ENCODE measurements at regions not wholly inside any gene's neighbourhood (a gene's known extent, or its start where the extent isn't known, plus 50 kb on each side); places are given as distances from the start of the nearest gene placed in this dataset.
"Not testable (repeated sequence)": the region's sequence is repeated elsewhere in the genome, so short reads cannot be mapped to it uniquely, and the experiment has no call there.

DNA sequence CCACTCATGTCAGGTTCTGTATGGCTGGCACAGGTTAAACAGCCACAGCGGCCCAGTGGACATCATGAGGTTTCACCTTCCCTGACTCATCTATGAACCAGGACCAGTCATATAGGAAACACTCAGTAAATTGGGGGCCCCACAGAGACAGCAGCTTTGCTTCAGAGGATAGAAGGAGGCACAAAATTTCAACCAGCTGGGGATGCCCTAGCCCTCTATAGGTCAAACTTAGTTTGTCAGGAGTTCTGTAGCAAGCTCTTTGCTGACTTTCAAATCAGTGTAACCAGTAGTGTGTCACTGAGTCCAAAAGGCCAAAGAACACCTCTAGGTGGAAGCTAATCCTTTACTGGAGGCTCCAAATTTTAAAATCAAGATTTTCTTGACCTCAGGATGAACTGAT lies 4157.8 kb upstream of the TPTE start:
- not testable (repeated sequence) for DNase-seq

DNA sequence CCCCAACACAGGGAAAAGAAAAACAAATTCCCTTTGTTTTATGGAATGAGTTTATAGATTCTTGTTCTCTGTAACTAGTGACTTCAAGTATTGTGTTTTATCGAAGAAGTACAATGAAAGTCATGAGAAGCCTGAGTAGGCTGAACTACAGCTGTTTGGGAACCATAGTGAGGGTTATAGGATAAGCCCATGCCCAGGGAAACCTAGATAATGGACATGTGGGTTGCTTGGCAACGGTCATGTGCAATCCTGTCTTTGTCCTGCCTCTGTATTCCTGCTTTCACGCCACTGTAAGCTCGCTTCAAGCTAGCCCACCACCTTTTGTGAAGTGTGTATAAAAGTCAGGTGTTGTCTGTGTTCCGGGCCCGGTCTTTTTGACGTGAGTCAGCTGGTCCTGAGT lies 4152.6 kb upstream of the TPTE start:
- DNase-seq = not testable (repeated sequence)

GRCh38 chr21:6373253-6373652 lies 4148.1 kb upstream of the TPTE start:
- DNase-seq = peak; percentile 71

DNA sequence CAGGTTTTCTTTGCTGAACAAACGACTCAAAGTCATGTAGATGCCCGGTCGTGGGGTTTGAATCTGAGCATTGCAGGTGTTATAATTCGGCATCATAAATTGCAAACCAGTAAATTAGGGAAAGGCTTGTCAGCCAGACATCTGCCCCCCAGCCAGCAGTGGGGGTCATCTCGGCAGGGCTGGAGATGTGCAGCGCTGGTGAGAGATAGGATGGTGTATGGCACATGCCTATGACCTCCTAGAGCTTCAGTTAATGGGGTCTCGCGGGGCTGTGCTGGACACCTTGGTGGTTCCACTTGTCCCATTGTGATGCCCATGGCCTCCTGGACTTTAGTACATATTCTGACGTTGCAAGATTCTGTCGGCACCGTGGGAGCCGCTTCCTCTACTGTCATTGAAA lies 4147.2 kb upstream of the TPTE start:
- peak; percentile 2 for DNase-seq

DNA sequence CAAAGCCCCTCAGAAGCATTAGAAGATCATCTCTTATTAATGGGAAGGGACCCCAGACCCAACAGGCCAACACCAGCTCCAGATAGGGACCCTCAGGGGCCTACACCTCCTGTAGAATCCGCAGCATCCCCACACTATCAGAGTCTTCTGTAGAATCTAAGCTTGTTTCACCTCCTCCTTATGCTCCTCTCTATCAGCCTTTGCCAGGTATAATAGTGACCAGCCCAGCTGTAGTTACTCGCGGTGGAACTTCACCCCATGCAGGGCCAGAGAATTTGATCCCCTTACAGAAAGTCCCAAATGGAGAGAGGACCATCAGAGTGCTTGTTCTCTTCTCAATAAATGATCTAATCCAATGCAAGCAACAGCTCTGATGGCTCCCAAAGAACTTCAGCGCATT lies 4146.5 kb upstream of the TPTE start:
- not testable (repeated sequence) for DNase-seq

- not testable (repeated sequence) for DNase-seq
These were observed 4145.6 kb upstream of the TPTE start for GRCh38 chr21:6375776-6376175.

DNA sequence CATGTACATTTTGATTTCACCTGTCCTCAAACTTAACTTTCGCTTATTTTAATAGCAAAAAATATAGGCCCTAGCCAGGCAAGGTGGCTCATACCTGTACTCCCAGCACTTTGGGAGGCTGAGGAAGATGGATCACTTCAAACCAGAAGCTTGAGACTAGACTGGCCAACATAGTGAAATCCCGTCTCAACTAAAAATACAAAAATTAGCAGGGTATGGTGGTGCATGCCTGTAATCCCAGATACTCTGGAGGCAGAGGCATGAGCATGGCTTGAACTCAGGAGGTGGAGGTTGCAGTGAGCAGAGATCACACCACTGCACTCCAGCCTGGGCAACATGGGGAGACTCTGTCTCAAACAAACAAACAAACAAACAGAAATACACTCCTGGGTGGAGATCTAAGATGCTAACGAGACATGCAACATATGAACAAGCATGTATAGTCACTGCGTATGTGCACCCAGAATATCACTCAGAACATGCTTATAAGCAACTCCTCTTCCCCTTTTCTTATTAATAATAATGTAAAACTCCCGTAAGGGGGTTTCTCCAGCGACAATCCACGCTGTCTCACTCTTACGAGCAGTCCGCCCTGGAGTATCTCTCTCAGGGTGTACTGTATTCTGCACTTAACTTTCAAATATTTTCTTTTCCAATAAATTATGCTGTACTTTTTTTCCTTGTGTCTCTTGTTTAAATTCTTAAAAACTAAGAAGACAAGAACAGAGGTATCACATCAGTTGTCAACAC lies 4144.9 kb upstream of the TPTE start:
- DNase-seq = not testable (repeated sequence)

Data from fibroblast of upper back skin (primary cell).